KBM-7 (cell line): ENCODE measurements at regions not wholly inside any gene's neighbourhood (a gene's known extent, or its start where the extent isn't known, plus 50 kb on each side); places are given as distances from the start of the nearest gene placed in this dataset.

Experiments
- DNase-seq: peaks from one replicate; pipeline ENCODE4 v3.0.0-alpha.2; 2015
- in situ Hi-C: fragments of 300-500 bp; cut with MboI; formaldehyde crosslinking; loops from 2 replicates; pipeline ENCODE4 v1.14.3; 2020; ENCODE audit warnings: low sequenced_read_pairs, low pct_unique_long_range_greater_than_20kb, mixed read lengths

GRCh38 chr14:98304574-98304973, 967.4 kb downstream of the BCL11B start:
- in situ Hi-C loops: no loop called here
- no peak for DNase-seq

- in situ Hi-C loops: no loop called here
Measured at GRCh38 chr14:98309591-98309990, 962.4 kb downstream of the BCL11B start.

GRCh38 chr14:98312006-98312405, 960.0 kb downstream of the BCL11B start:
- in situ Hi-C loops: no loop called here
- DNase-seq: no peak

More at GRCh38 chr14:98309591-98309990, 962.4 kb downstream of the BCL11B start:
- DNase-seq: no peak

- in situ Hi-C loops: no loop called here
- no peak for DNase-seq
Measured at GRCh38 chr14:98321841-98322240, 950.2 kb downstream of the BCL11B start.

- no peak for DNase-seq
- in situ Hi-C loops: no loop called here
Measured at GRCh38 chr14:98323836-98324235, 948.2 kb downstream of the BCL11B start.

- in situ Hi-C loops: no loop called here
Measured at GRCh38 chr14:98325761-98326160, 946.2 kb downstream of the BCL11B start.

GRCh38 chr14:98328496-98328895, 943.5 kb downstream of the BCL11B start:
- DNase-seq: no peak
- in situ Hi-C loops: no loop called here

More at GRCh38 chr14:98325761-98326160, 946.2 kb downstream of the BCL11B start:
- DNase-seq: no peak

GRCh38 chr14:98334186-98334585, 937.8 kb downstream of the BCL11B start:
- DNase-seq: no peak
- in situ Hi-C loops: no loop called here

- no peak for DNase-seq
- in situ Hi-C loops: no loop called here
Measured at GRCh38 chr14:98341211-98341610, 930.8 kb downstream of the BCL11B start.

GRCh38 chr14:98345161-98345560, 926.8 kb downstream of the BCL11B start:
- DNase-seq: no peak
- in situ Hi-C loops: no loop called here

GRCh38 chr14:98347686-98348085, 924.3 kb downstream of the BCL11B start:
- DNase-seq: no peak
- in situ Hi-C loops: no loop called here

GRCh38 chr14:98348505-98348904, 923.5 kb downstream of the BCL11B start:
- in situ Hi-C loops: no loop called here
- DNase-seq: no peak

- no peak for DNase-seq
- in situ Hi-C loops: no loop called here
Measured at GRCh38 chr14:98350213-98350612, 921.8 kb downstream of the BCL11B start.

GRCh38 chr14:98364961-98365360, 907.0 kb downstream of the BCL11B start:
- in situ Hi-C loops: no loop called here
- no peak for DNase-seq

GRCh38 chr14:98366429-98366828, 905.6 kb downstream of the BCL11B start:
- no peak for DNase-seq
- in situ Hi-C loops: no loop called here

GRCh38 chr14:98368221-98368620, 903.8 kb downstream of the BCL11B start:
- DNase-seq: no peak
- in situ Hi-C loops: no loop called here

- DNase-seq: no peak
- in situ Hi-C loops: no loop called here
Measured at GRCh38 chr14:98368916-98369315, 903.1 kb downstream of the BCL11B start.

GRCh38 chr14:98369344-98369743, 902.7 kb downstream of the BCL11B start:
- in situ Hi-C loops: no loop called here
- DNase-seq: no peak

GRCh38 chr14:98370352-98370751, 901.6 kb downstream of the BCL11B start:
- DNase-seq: no peak
- in situ Hi-C loops: no loop called here

GRCh38 chr14:98371141-98371540, 900.9 kb downstream of the BCL11B start:
- in situ Hi-C loops: no loop called here
- no peak for DNase-seq

GRCh38 chr14:98374136-98374535, 897.9 kb downstream of the BCL11B start:
- in situ Hi-C loops: no loop called here
- no peak for DNase-seq

- in situ Hi-C loops: no loop called here
- DNase-seq: no peak
Measured at GRCh38 chr14:98375566-98375965, 896.4 kb downstream of the BCL11B start.
